ENCODE measurements at regions not wholly inside any gene's neighbourhood (a gene's known extent, or its start where the extent isn't known, plus 50 kb on each side); places are given as distances from the start of the nearest gene placed in this dataset.
A peak's percentile ranks its signal among the peaks of the same experiment; 100 is the strongest.

DNA sequence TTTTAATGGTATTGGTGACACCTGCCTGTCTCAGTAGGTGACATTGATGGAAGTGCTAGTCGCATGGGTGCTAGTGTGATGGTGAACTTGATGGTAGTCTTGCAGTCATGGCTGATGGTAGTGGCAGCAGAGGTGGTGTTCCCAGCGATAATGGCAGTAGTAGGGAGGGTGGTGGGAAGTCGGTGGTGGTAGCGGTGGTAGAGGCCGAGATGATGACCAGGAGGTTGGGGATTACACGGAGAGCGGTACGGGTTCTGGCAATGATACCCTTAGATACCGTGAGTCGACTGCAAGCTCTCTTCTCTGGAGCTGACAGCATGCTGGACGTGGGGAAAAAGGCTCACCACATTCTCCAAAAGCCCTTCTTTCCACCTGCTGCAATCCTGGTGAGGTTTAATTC, 99.4 kb upstream of the SLC2A1 start:
- intact Hi-C loops (cut with DNase I) = no loop called here
- Histone ChIP-seq H3K27me3 (ENCODE audit: low read depth) (no peaks in the 10 kb centered on the region), H3K4me3 (no peak overlapping the region), H3K4me1 (peaks cover 13% of the 10 kb centered on the region), H3K27ac (no peak overlapping the region), H3K36me3 (no peaks in the 10 kb centered on the region), H3K9me3 (no peaks in the 10 kb centered on the region)
- DNase-seq (no peak), ATAC-seq (no peak)
- TF ChIP-seq, protein P1, sequence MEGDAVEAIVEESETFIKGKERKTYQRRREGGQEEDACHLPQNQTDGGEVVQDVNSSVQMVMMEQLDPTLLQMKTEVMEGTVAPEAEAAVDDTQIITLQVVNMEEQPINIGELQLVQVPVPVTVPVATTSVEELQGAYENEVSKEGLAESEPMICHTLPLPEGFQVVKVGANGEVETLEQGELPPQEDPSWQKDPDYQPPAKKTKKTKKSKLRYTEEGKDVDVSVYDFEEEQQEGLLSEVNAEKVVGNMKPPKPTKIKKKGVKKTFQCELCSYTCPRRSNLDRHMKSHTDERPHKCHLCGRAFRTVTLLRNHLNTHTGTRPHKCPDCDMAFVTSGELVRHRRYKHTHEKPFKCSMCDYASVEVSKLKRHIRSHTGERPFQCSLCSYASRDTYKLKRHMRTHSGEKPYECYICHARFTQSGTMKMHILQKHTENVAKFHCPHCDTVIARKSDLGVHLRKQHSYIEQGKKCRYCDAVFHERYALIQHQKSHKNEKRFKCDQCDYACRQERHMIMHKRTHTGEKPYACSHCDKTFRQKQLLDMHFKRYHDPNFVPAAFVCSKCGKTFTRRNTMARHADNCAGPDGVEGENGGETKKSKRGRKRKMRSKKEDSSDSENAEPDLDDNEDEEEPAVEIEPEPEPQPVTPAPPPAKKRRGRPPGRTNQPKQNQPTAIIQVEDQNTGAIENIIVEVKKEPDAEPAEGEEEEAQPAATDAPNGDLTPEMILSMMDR (IDR thresholded peaks at IDR 0.05) = no peak

GRCh38 chr1:43057567-43057966, 98.9 kb upstream of the SLC2A1 start:
- Histone ChIP-seq H3K36me3 (no peaks in the 10 kb centered on the region), H3K9me3 (no peaks in the 10 kb centered on the region), H3K27ac (no peak overlapping the region), H3K4me1 (peaks cover 13% of the 10 kb centered on the region), H3K27me3 (ENCODE audit: low read depth) (no peaks in the 10 kb centered on the region), H3K4me3 (no peak overlapping the region)
- ATAC-seq (no peak), DNase-seq (no peak)
- intact Hi-C loops (cut with DNase I) = no loop called here
- TF ChIP-seq, protein P1 (IDR thresholded peaks at IDR 0.05) = no peak

- H3K36me3 ChIP-seq = no peaks in the 10 kb centered on the region
- no peak overlapping the region for H3K27ac ChIP-seq
- intact Hi-C loops (cut with DNase I) = no loop called here
- peaks cover 13% of the 10 kb centered on the region for H3K4me1 ChIP-seq
- H3K4me3 ChIP-seq = no peak overlapping the region
- no peaks in the 10 kb centered on the region for H3K27me3 ChIP-seq (ENCODE audit: low read depth)
- ATAC-seq (peak in 1 of 2 donors; percentile 14), DNase-seq (no peak)
- no peaks in the 10 kb centered on the region for H3K9me3 ChIP-seq
- TF ChIP-seq, protein P1 (IDR thresholded peaks at IDR 0.05) = no peak
These were observed 98.3 kb upstream of the SLC2A1 start for GRCh38 chr1:43056981-43057391.

DNA sequence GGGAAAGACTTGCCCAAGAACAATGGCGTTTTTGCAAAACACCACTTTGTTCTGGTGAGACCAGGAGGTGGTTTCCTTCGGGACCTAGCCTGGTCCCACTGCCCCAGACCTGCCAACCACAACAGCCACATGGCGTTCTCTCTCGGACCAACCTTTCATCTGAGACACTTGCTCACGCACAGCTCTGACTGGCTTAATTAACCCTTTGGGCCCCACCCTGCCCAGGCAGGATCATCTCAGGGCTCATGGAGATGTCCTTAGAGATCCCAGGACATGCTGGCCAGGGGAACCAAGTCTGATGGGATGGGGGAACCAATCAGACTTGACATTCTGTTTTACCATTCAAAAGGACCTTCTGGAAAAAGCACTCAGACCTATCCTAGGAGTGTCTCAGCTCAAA, 97.8 kb upstream of the SLC2A1 start:
- Histone ChIP-seq H3K27me3 (ENCODE audit: low read depth) (no peaks in the 10 kb centered on the region), H3K27ac (no peak overlapping the region), H3K4me3 (no peak overlapping the region), H3K4me1 (peaks cover 13% of the 10 kb centered on the region), H3K36me3 (no peaks in the 10 kb centered on the region), H3K9me3 (no peaks in the 10 kb centered on the region)
- ATAC-seq (no peak), DNase-seq (no peak)
- TF ChIP-seq, protein P1 (IDR thresholded peaks at IDR 0.05) = no peak
- intact Hi-C loops (cut with DNase I) = no loop called here

DNA sequence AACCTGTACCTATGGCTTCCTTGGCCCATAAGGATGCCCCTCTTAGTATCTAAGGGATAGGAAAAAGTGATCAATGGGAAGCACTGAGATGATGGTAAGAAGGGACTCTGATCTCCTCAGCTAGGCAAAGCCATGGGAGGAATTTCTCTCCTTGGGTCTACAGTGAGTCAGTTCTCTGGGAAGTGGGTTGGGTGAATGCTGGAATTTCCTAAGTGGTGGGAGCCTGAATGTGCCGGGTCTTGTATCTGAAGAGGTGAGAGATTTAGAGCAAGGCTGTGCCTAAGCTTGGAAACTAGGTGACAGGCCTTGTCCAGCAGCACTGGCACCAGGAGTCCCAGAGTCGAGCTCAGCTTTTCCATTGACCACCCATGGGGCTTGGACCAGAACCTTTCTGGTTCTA, 96.3 kb upstream of the SLC2A1 start:
- Histone ChIP-seq H3K27me3 (ENCODE audit: low read depth) (no peaks in the 10 kb centered on the region), H3K36me3 (no peaks in the 10 kb centered on the region), H3K9me3 (no peaks in the 10 kb centered on the region), H3K27ac (no peak overlapping the region), H3K4me3 (no peak overlapping the region), H3K4me1 (peaks cover 13% of the 10 kb centered on the region)
- ATAC-seq = no peak
- TF ChIP-seq, protein P1 (IDR thresholded peaks at IDR 0.05) = no peak
- no peak for DNase-seq
- intact Hi-C loops (cut with DNase I) = no loop called here
